ENCODE measurements at regions not wholly inside any gene's neighbourhood (a gene's known extent, or its start where the extent isn't known, plus 50 kb on each side); places are given as distances from the start of the nearest gene placed in this dataset.

DNA sequence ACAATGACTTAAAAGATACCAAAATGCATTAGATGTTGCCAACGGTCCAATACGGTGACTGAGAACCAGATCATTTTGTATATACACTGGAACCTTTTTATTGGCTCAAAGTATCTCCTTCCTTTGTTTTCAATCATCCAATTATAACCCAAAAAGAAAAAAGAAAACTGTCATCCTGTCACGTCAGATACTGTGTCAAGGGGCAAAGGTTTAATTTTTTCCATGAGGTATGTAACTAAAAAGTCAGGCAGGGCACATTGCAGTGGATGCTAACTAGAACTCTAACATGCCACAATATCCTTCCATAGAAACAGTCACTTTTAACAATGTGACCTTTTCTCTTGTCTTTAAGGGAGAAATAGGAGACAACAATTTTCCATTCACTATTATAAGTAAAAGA lies 267.6 kb upstream of the NEBL start:
- TF ChIP-seq FOXP2 (optimal IDR thresholded peaks at IDR 0.05; ENCODE audit: borderline replicate concordance, extremely low read depth, extremely low read length, insufficient read depth): no peak
- no peak for TF ChIP-seq TAF1 (IDR thresholded peaks at IDR 0.05; ENCODE audit: borderline replicate concordance, insufficient read depth, low read length)
- TF ChIP-seq POLR2AphosphoS5 (IDR thresholded peaks at IDR 0.05; ENCODE audit: low read depth, low read length): no peak
- TF ChIP-seq, protein P1, sequence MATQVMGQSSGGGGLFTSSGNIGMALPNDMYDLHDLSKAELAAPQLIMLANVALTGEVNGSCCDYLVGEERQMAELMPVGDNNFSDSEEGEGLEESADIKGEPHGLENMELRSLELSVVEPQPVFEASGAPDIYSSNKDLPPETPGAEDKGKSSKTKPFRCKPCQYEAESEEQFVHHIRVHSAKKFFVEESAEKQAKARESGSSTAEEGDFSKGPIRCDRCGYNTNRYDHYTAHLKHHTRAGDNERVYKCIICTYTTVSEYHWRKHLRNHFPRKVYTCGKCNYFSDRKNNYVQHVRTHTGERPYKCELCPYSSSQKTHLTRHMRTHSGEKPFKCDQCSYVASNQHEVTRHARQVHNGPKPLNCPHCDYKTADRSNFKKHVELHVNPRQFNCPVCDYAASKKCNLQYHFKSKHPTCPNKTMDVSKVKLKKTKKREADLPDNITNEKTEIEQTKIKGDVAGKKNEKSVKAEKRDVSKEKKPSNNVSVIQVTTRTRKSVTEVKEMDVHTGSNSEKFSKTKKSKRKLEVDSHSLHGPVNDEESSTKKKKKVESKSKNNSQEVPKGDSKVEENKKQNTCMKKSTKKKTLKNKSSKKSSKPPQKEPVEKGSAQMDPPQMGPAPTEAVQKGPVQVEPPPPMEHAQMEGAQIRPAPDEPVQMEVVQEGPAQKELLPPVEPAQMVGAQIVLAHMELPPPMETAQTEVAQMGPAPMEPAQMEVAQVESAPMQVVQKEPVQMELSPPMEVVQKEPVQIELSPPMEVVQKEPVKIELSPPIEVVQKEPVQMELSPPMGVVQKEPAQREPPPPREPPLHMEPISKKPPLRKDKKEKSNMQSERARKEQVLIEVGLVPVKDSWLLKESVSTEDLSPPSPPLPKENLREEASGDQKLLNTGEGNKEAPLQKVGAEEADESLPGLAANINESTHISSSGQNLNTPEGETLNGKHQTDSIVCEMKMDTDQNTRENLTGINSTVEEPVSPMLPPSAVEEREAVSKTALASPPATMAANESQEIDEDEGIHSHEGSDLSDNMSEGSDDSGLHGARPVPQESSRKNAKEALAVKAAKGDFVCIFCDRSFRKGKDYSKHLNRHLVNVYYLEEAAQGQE (IDR thresholded peaks at IDR 0.05; ENCODE audit: insufficient read depth in 1 of 2, low read depth in 2 of 2, low read length in 2 of 2): no peak
- no peak for TF ChIP-seq SIN3A (IDR thresholded peaks at IDR 0.05; ENCODE audit: borderline replicate concordance, insufficient read depth, low read length)

DNA sequence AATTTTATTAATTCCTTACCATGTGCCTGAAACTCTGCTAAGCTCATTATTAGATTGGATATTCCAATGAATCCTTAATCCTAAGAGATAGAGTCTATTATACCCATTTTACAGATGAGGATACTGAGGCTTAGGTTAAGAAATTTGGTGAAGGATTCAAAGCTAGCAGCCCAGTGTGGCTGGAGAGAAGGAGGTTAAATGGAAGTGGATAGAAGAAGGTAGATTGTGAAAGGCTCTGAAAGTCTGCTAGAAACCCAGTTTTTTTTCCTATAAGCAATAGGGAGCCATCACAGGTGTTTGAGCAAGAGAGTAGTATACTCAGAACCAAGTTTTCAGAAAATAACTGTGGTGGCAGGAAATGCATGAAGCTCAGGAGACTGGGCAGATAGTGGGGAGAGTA lies 265.8 kb upstream of the NEBL start:
- TF ChIP-seq FOXP2 (optimal IDR thresholded peaks at IDR 0.05; ENCODE audit: borderline replicate concordance, extremely low read depth, extremely low read length, insufficient read depth): no peak
- no peak for TF ChIP-seq TAF1 (IDR thresholded peaks at IDR 0.05; ENCODE audit: borderline replicate concordance, insufficient read depth, low read length)
- TF ChIP-seq SIN3A (IDR thresholded peaks at IDR 0.05; ENCODE audit: borderline replicate concordance, insufficient read depth, low read length): no peak
- TF ChIP-seq, protein P1 (IDR thresholded peaks at IDR 0.05; ENCODE audit: insufficient read depth in 1 of 2, low read depth in 2 of 2, low read length in 2 of 2): no peak

DNA sequence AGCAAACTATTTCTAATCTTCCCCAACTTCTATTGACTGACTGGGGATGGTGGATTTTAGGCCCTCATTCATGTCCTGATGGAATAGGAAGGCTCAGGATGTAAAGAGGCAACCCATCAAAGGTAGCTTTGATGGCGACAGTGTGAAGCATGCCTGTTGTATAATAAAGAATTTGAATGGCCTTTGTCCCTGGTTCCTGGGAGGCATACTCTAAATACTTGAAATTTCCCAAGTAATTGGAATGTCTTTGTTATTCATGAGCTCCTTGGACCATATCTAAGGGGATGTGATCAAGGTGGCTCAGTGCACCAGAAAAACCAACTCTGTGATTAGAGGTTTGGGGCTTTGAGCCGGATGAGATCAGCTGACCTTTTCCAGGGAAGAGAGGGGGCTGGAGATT lies 264.5 kb upstream of the NEBL start:
- no peak for TF ChIP-seq FOXP2 (optimal IDR thresholded peaks at IDR 0.05; ENCODE audit: borderline replicate concordance, extremely low read depth, extremely low read length, insufficient read depth)
- TF ChIP-seq, protein P1 (IDR thresholded peaks at IDR 0.05; ENCODE audit: insufficient read depth in 1 of 2, low read depth in 2 of 2, low read length in 2 of 2): no peak
- TF ChIP-seq TAF1 (IDR thresholded peaks at IDR 0.05; ENCODE audit: borderline replicate concordance, insufficient read depth, low read length): no peak
- TF ChIP-seq POLR2AphosphoS5 (IDR thresholded peaks at IDR 0.05; ENCODE audit: low read depth, low read length): no peak
- TF ChIP-seq SIN3A (IDR thresholded peaks at IDR 0.05; ENCODE audit: borderline replicate concordance, insufficient read depth, low read length): no peak

DNA sequence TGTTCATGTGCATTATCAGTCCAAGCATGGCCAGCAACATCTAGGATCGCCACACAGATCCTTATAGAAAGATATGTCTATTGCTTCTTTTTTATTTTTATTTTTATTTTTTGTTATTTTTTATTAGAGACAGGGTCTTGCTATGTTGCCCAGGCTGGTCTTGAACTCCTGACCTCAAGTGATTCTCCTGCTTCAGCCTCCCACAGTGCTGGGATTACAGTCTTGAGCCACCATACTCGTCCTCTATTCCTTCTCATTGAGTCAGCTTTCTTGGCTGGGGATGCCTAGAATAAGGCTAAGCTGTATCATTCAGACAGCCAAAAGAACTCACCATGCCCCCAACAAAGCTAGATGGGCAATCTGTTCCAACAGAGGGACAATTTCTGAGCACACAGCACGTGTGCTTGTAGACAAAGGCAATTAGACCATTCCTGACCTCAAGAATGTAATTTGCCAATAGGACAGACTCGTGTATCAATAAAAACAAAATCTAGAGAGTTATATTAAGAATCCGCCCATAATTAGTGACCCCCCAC lies 264.0 kb upstream of the NEBL start:
- TF ChIP-seq, protein P1 (IDR thresholded peaks at IDR 0.05; ENCODE audit: insufficient read depth in 1 of 2, low read depth in 2 of 2, low read length in 2 of 2): no peak
- TF ChIP-seq SIN3A (IDR thresholded peaks at IDR 0.05; ENCODE audit: borderline replicate concordance, insufficient read depth, low read length) (no peak), TAF1 (IDR thresholded peaks at IDR 0.05; ENCODE audit: borderline replicate concordance, insufficient read depth, low read length) (no peak), FOXP2 (optimal IDR thresholded peaks at IDR 0.05; ENCODE audit: borderline replicate concordance, extremely low read depth, extremely low read length, insufficient read depth) (no peak), POLR2AphosphoS5 (IDR thresholded peaks at IDR 0.05; ENCODE audit: low read depth, low read length) (no peak)

DNA sequence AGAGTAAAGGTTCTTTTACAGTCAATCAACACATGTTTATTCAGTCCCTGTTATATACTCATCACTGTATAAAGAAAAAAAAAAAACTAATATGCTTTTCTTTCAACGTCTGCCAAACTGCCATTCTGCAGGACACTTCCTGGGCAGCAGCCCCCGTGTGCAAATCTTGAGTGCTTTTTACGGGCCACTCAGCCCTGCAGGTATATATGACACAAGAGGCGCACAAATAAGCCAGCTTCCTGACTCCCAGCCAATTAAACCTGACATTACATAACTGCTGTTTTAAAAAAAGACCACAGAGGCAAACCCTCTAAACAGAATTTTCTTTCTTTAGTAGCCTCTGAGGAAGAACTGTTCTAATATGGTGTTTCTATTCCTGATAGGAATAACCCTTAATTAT lies 263.0 kb upstream of the NEBL start:
- TF ChIP-seq TAF1 (IDR thresholded peaks at IDR 0.05; ENCODE audit: borderline replicate concordance, insufficient read depth, low read length) (no peak), FOXP2 (optimal IDR thresholded peaks at IDR 0.05; ENCODE audit: borderline replicate concordance, extremely low read depth, extremely low read length, insufficient read depth) (no peak), POLR2AphosphoS5 (IDR thresholded peaks at IDR 0.05; ENCODE audit: low read depth, low read length) (no peak), SIN3A (IDR thresholded peaks at IDR 0.05; ENCODE audit: borderline replicate concordance, insufficient read depth, low read length) (no peak)
- TF ChIP-seq, protein P1 (IDR thresholded peaks at IDR 0.05; ENCODE audit: insufficient read depth in 1 of 2, low read depth in 2 of 2, low read length in 2 of 2): no peak

All from PFSK-1 (cell line).